ENCODE measurements at regions not wholly inside any gene's neighbourhood (a gene's known extent, or its start where the extent isn't known, plus 50 kb on each side); places are given as distances from the start of the nearest gene placed in this dataset.

GRCh38 chr16:22968931-22969330 lies 155.0 kb downstream of the HS3ST2 start:
- H3K9me3 ChIP-seq (replicated peaks; ENCODE audit: control insufficient read depth, insufficient read depth, low read depth, low read length): no peaks in the 10 kb centered on the region
- POLR2A ChIA-PET: no interaction called here
- CTCF ChIA-PET (ENCODE audit: low intra/inter-chr PET ratio): no interaction called here
- H4K20me1 ChIP-seq (replicated peaks; ENCODE audit: control insufficient read depth, insufficient read depth, low read length): no peaks in the 10 kb centered on the region
- H3K4me1 ChIP-seq (replicated peaks in 1 of 2; ENCODE audit: control insufficient read depth in 2 of 2, insufficient read depth in 2 of 2, low read length in 2 of 2): no peaks in the 10 kb centered on the region
- BruUV-seq (replicated peaks): no TSS peak
- DNase-seq (ENCODE audit: extremely low read depth in 1 of 4, low spot score in 3 of 4): no peak
- H3K4me2 ChIP-seq (ENCODE audit: insufficient read depth, low read length): no peak overlapping the region
- no peak overlapping the region for H3K9ac ChIP-seq (ENCODE audit: insufficient read depth in 1 of 2, low read depth in 2 of 2, low read length in 2 of 2)
- no peaks in the 10 kb centered on the region for H3K36me3 ChIP-seq (ENCODE audit: control insufficient read depth, insufficient read depth, low read length)
- H3K79me2 ChIP-seq (ENCODE audit: control insufficient read depth, insufficient read depth, low read length): no peaks in the 10 kb centered on the region
- intact Hi-C loops (cut with micrococcal nuclease): no loop called here
- 0% methylated on average over 3 of the region's 3 CpGs for WGBS (ENCODE audit: insufficient coverage, low coverage, missing lambda C conversion rate)
- no peak for ATAC-seq
- no peak for FAIRE-seq
- H3K9me1 ChIP-seq (ENCODE audit: control insufficient read depth, insufficient read depth, low read length): no peaks in the 10 kb centered on the region
- no peak overlapping the region for H3K27ac ChIP-seq (ENCODE audit: extremely low read depth, low read depth, low read length)
- H3K4me3 ChIP-seq: no peak overlapping the region
- no peak overlapping the region for H2AFZ ChIP-seq (ENCODE audit: low read depth, low read length)
- no peak for TF ChIP-seq ZNF124 (CRISPR knock-in tag; IDR thresholded peaks at IDR 0.05)
- TF ChIP-seq PHF8 (IDR thresholded peaks at IDR 0.05; ENCODE audit: borderline replicate concordance, low read length): no peak
- TF ChIP-seq SRSF7 (optimal IDR thresholded peaks at IDR 0.05; ENCODE audit: low read depth, low read length): no peak
- TF ChIP-seq ZNF407 (IDR thresholded peaks at IDR 0.05; ENCODE audit: low read depth): no peak
- TF ChIP-seq NFYB (IDR thresholded peaks at IDR 0.05; ENCODE audit: extremely low read depth, insufficient read length): no peak
- no peak for TF ChIP-seq CSDE1 (IDR thresholded peaks at IDR 0.05)
- TF ChIP-seq CBX3 (IDR thresholded peaks at IDR 0.05; ENCODE audit: borderline replicate concordance in 1 of 2, low read length in 2 of 2): no peak
- TF ChIP-seq STAG1 (CRISPR knock-in tag; IDR thresholded peaks at IDR 0.05; ENCODE audit: borderline replicate concordance): no peak
- no peaks in the 10 kb centered on the region for H3K27me3 ChIP-seq (ENCODE audit: control insufficient read depth in 2 of 2, insufficient read depth in 2 of 2, low read length in 2 of 2)
- in situ Hi-C loops (cut with MboI): no loop called here
